ENCODE measurements at regions not wholly inside any gene's neighbourhood (a gene's known extent, or its start where the extent isn't known, plus 50 kb on each side); places are given as distances from the start of the nearest gene placed in this dataset.

DNA sequence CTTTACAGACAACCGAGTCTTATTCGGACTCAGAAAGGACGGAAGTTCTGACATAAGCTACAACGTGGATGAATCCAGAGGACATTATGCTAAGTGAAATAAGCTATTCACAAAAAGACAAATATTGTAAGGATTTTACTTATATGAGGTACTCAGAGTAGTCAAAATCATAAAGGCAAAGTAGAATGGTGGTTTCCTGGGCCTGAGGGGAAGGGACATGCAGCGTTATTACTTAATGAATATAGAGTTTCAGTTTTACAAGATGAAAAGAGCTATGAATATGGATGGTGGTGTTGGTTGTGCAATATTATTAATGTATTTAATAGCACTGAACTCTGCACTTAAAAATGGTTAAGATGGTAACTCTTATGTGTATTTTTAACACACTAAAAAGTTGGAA lies 419.1 kb upstream of the SGCG start:
- Histone ChIP-seq H3K36me3 (no peaks in the 10 kb centered on the region), H3K4me1 (no peaks in the 10 kb centered on the region), H3K27ac (no peak overlapping the region), H3K27me3 (no peaks in the 10 kb centered on the region), H3K4me3 (no peak overlapping the region), H3K9me3 (no peaks in the 10 kb centered on the region)
- WGBS, 2 donors = 79 to 88% methylated on average over 5 of the region's 5 CpGs
- intact Hi-C loops (cut with DNase I) = no loop called here
- TF ChIP-seq, protein P1, sequence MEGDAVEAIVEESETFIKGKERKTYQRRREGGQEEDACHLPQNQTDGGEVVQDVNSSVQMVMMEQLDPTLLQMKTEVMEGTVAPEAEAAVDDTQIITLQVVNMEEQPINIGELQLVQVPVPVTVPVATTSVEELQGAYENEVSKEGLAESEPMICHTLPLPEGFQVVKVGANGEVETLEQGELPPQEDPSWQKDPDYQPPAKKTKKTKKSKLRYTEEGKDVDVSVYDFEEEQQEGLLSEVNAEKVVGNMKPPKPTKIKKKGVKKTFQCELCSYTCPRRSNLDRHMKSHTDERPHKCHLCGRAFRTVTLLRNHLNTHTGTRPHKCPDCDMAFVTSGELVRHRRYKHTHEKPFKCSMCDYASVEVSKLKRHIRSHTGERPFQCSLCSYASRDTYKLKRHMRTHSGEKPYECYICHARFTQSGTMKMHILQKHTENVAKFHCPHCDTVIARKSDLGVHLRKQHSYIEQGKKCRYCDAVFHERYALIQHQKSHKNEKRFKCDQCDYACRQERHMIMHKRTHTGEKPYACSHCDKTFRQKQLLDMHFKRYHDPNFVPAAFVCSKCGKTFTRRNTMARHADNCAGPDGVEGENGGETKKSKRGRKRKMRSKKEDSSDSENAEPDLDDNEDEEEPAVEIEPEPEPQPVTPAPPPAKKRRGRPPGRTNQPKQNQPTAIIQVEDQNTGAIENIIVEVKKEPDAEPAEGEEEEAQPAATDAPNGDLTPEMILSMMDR (IDR thresholded peaks at IDR 0.05) = no peak
- ATAC-seq (no peak), FAIRE-seq (no peak), DNase-seq (no peak)

GRCh38 chr13:22765547-22765946 lies 415.2 kb upstream of the SGCG start:
- Histone ChIP-seq H3K9me3 (no peaks in the 10 kb centered on the region), H3K36me3 (no peaks in the 10 kb centered on the region), H3K4me3 (no peak overlapping the region), H3K27ac (no peak overlapping the region), H3K27me3 (no peaks in the 10 kb centered on the region), H3K4me1 (no peaks in the 10 kb centered on the region)
- 52 to 69% methylated on average over 3 of the region's 3 CpGs for WGBS, 2 donors
- no peak for FAIRE-seq
- ATAC-seq = no peak
- TF ChIP-seq, protein P1 (IDR thresholded peaks at IDR 0.05) = no peak
- no peak for DNase-seq
- intact Hi-C loops (cut with DNase I) = no loop called here

DNA sequence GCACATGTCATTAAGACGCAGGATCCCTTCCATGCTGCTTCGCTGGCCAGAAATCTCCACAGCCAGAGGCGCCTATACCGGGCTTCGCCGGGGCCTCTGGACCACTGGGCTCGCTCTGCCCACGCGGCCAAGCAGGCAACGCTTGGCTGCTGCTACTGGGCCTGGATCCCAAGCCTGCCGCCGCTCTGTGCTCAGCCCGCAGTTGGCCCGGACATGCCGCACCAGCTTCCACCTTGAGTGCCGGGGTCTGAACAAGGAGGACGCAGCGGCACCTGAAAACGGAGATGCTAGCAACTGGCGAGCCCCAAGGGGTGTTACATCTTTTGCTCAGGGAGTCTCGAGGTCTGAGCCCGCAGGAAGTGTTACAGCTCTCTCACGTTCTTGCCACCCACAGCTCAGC lies 409.9 kb upstream of the SGCG start:
- FAIRE-seq (no peak), DNase-seq (peak in 1 of 6 donors; percentile 50), ATAC-seq (no peak)
- no peaks in the 10 kb centered on the region for H3K9me3 ChIP-seq
- no peaks in the 10 kb centered on the region for H3K36me3 ChIP-seq
- H3K27me3 ChIP-seq = no peaks in the 10 kb centered on the region
- TF ChIP-seq, protein P1 (IDR thresholded peaks at IDR 0.05) = no peak
- no peaks in the 10 kb centered on the region for H3K4me1 ChIP-seq
- no peak overlapping the region for H3K27ac ChIP-seq
- no peak overlapping the region for H3K4me3 ChIP-seq
- intact Hi-C loops (cut with DNase I) = no loop called here
- 87 to 95% methylated on average over 23 of the region's 23 CpGs for WGBS, 2 donors

DNA sequence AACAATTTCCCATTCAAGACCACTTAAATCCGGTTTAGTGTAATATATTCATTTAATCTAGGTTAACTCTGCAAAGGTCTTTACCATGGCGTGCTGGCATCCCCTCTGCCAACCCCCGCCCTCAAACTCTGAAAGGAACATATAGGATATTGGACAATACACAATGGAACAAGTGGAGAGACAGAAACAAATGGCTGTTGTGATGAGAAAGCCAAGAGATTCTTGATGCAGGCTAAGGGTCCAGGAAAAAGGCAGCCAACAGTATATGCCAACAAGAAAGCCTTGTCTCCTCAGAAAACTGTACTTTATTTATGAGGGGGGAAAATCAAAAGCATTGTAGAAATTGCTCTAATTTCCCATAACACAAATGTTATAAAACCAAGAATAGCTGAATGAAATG lies 407.3 kb upstream of the SGCG start:
- 51 to 52% methylated on average over 3 of the region's 3 CpGs for WGBS, 2 donors
- Histone ChIP-seq H3K4me1 (no peaks in the 10 kb centered on the region), H3K27ac (no peak overlapping the region), H3K27me3 (no peaks in the 10 kb centered on the region), H3K36me3 (no peaks in the 10 kb centered on the region), H3K4me3 (no peak overlapping the region), H3K9me3 (no peaks in the 10 kb centered on the region)
- intact Hi-C loops (cut with DNase I) = no loop called here
- FAIRE-seq = no peak
- no peak for ATAC-seq
- DNase-seq = no peak
- TF ChIP-seq, protein P1 (IDR thresholded peaks at IDR 0.05) = no peak

DNA sequence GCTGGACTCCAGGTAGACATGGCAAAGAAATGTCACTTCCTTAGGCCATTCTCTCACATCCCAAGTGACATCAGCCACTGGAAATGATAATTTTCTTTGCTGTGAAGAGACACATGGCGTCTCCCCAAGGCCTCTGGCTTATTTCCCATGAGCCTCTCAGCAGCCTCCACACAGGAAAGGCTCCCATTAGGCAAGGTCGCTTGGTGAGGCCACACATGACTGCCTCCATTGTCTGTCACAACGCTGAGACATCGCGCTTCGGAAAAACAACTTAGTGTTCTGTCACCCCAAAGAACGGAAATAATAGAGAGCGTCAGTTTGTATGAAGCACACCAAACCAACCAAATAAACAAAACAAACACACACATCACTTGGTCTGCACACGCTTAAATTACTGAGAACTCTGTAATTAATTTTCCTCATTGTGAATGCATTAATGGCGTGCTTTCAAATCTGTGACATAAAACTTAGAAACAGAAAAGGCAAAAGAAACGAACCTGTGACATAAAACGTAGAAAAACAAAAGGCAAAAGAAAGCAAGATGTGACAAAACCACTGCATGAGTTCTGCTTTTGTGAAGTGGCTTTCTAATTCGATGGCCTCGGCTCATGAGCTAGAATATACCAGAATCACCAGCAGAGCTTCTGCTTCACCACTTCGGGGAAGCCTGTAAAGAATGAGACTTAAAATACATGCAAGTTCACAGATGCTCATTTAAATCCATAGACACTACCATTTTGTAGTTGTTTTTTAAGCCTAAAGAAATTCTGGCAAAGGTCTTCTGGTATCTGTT lies 404.2 kb upstream of the SGCG start:
- ATAC-seq (no peak), DNase-seq (no peak), FAIRE-seq (no peak)
- Histone ChIP-seq H3K4me3 (no peak overlapping the region), H3K27me3 (no peaks in the 10 kb centered on the region), H3K36me3 (no peaks in the 10 kb centered on the region), H3K4me1 (no peaks in the 10 kb centered on the region), H3K9me3 (no peaks in the 10 kb centered on the region), H3K27ac (no peak overlapping the region)
- intact Hi-C loops (cut with DNase I) = no loop called here
- 70 to 80% methylated on average over 15 of the region's 15 CpGs for WGBS, 2 donors
- TF ChIP-seq, protein P1 (IDR thresholded peaks at IDR 0.05) = no peak
